ENCODE measurements at regions not wholly inside any gene's neighbourhood (a gene's known extent, or its start where the extent isn't known, plus 50 kb on each side); places are given as distances from the start of the nearest gene placed in this dataset.
"Not testable (repeated sequence)": the region's sequence is repeated elsewhere in the genome, so short reads cannot be mapped to it uniquely, and the experiment has no call there.

- Histone ChIP-seq H3K9me3 (ENCODE audit: control insufficient read depth in 2 of 2, low read length in 2 of 2) (no peaks in the 10 kb centered on the region), H3K4me3 (ENCODE audit: low read length in 2 of 2) (no peak overlapping the region), H3K36me3 (ENCODE audit: control insufficient read depth in 2 of 2, insufficient read depth in 2 of 2, low read length in 2 of 2) (no peaks in the 10 kb centered on the region), H3K9ac (ENCODE audit: low read depth in 1 of 2, low read length in 2 of 2) (no peak overlapping the region), H3K4me1 (ENCODE audit: control insufficient read depth in 2 of 2, insufficient read depth in 2 of 2, low read length in 2 of 2) (no peaks in the 10 kb centered on the region), H3K27ac (ENCODE audit: low read depth in 2 of 2, low read length in 2 of 2) (no peak overlapping the region), H3K27me3 (ENCODE audit: control insufficient read depth in 2 of 2, insufficient read depth in 2 of 2, low read length in 2 of 2) (no peaks in the 10 kb centered on the region)
Observed at GRCh38 chr1:112141301-112141700, 151.8 kb upstream of the KCND3 start.

- Histone ChIP-seq H3K4me3 (ENCODE audit: low read length in 2 of 2) (no peak overlapping the region), H3K4me1 (ENCODE audit: control insufficient read depth in 2 of 2, insufficient read depth in 2 of 2, low read length in 2 of 2) (no peaks in the 10 kb centered on the region), H3K9me3 (ENCODE audit: control insufficient read depth in 2 of 2, low read length in 2 of 2) (no peaks in the 10 kb centered on the region), H3K9ac (ENCODE audit: low read depth in 1 of 2, low read length in 2 of 2) (no peak overlapping the region), H3K27me3 (ENCODE audit: control insufficient read depth in 2 of 2, insufficient read depth in 2 of 2, low read length in 2 of 2) (no peaks in the 10 kb centered on the region), H3K27ac (ENCODE audit: low read depth in 2 of 2, low read length in 2 of 2) (no peak overlapping the region), H3K36me3 (ENCODE audit: control insufficient read depth in 2 of 2, insufficient read depth in 2 of 2, low read length in 2 of 2) (no peaks in the 10 kb centered on the region)
Observed at GRCh38 chr1:112141923-112142322, 152.5 kb upstream of the KCND3 start.

- H3K4me3 ChIP-seq (ENCODE audit: low read length in 2 of 2): no peak overlapping the region
- H3K9ac ChIP-seq (ENCODE audit: low read depth in 1 of 2, low read length in 2 of 2): no peak overlapping the region
- H3K9me3 ChIP-seq (ENCODE audit: control insufficient read depth in 2 of 2, low read length in 2 of 2): peaks cover 0 to 3% of the 10 kb centered on the region in 2 donors
- no peaks in the 10 kb centered on the region for H3K36me3 ChIP-seq (ENCODE audit: control insufficient read depth in 2 of 2, insufficient read depth in 2 of 2, low read length in 2 of 2)
- no peaks in the 10 kb centered on the region for H3K27me3 ChIP-seq (ENCODE audit: control insufficient read depth in 2 of 2, insufficient read depth in 2 of 2, low read length in 2 of 2)
- no peaks in the 10 kb centered on the region for H3K4me1 ChIP-seq (ENCODE audit: control insufficient read depth in 2 of 2, insufficient read depth in 2 of 2, low read length in 2 of 2)
- no peak overlapping the region for H3K27ac ChIP-seq (ENCODE audit: low read depth in 2 of 2, low read length in 2 of 2)
Observed at GRCh38 chr1:112143871-112144441, 154.5 kb upstream of the KCND3 start.

- no peaks in the 10 kb centered on the region for H3K36me3 ChIP-seq (ENCODE audit: control insufficient read depth in 2 of 2, insufficient read depth in 2 of 2, low read length in 2 of 2)
- no peaks in the 10 kb centered on the region for H3K27me3 ChIP-seq (ENCODE audit: control insufficient read depth in 2 of 2, insufficient read depth in 2 of 2, low read length in 2 of 2)
- no peaks in the 10 kb centered on the region for H3K4me1 ChIP-seq (ENCODE audit: control insufficient read depth in 2 of 2, insufficient read depth in 2 of 2, low read length in 2 of 2)
- peaks cover 0 to 3% of the 10 kb centered on the region in 2 donors for H3K9me3 ChIP-seq (ENCODE audit: control insufficient read depth in 2 of 2, low read length in 2 of 2)
- no peak overlapping the region for H3K27ac ChIP-seq (ENCODE audit: low read depth in 2 of 2, low read length in 2 of 2)
- H3K4me3 ChIP-seq (ENCODE audit: low read length in 2 of 2): no peak overlapping the region
- no peak overlapping the region for H3K9ac ChIP-seq (ENCODE audit: low read depth in 1 of 2, low read length in 2 of 2)
Observed at GRCh38 chr1:112144733-112145426, 155.4 kb upstream of the KCND3 start.

GRCh38 chr1:112146201-112146715, 156.8 kb upstream of the KCND3 start:
- Histone ChIP-seq H3K4me3 (ENCODE audit: low read length in 2 of 2) (no peak overlapping the region), H3K27me3 (ENCODE audit: control insufficient read depth in 2 of 2, insufficient read depth in 2 of 2, low read length in 2 of 2) (no peaks in the 10 kb centered on the region), H3K4me1 (ENCODE audit: control insufficient read depth in 2 of 2, insufficient read depth in 2 of 2, low read length in 2 of 2) (no peaks in the 10 kb centered on the region), H3K27ac (ENCODE audit: low read depth in 2 of 2, low read length in 2 of 2) (no peak overlapping the region), H3K36me3 (ENCODE audit: control insufficient read depth in 2 of 2, insufficient read depth in 2 of 2, low read length in 2 of 2) (no peaks in the 10 kb centered on the region), H3K9me3 (ENCODE audit: control insufficient read depth in 2 of 2, low read length in 2 of 2) (peaks cover 0 to 3% of the 10 kb centered on the region in 2 donors), H3K9ac (ENCODE audit: low read depth in 1 of 2, low read length in 2 of 2) (no peak overlapping the region)

- not testable (repeated sequence) for H3K27ac ChIP-seq (ENCODE audit: low read depth in 2 of 2, low read length in 2 of 2); H3K9ac ChIP-seq (ENCODE audit: low read depth in 1 of 2, low read length in 2 of 2); H3K4me1 ChIP-seq (ENCODE audit: control insufficient read depth in 2 of 2, insufficient read depth in 2 of 2, low read length in 2 of 2); H3K9me3 ChIP-seq (ENCODE audit: control insufficient read depth in 2 of 2, low read length in 2 of 2); H3K36me3 ChIP-seq (ENCODE audit: control insufficient read depth in 2 of 2, insufficient read depth in 2 of 2, low read length in 2 of 2); H3K27me3 ChIP-seq (ENCODE audit: control insufficient read depth in 2 of 2, insufficient read depth in 2 of 2, low read length in 2 of 2); H3K4me3 ChIP-seq (ENCODE audit: low read length in 2 of 2)
Observed at GRCh38 chr1:112160214-112160613, 170.7 kb upstream of the KCND3 start.

- H3K4me1 ChIP-seq (ENCODE audit: control insufficient read depth in 2 of 2, insufficient read depth in 2 of 2, low read length in 2 of 2): no peaks in the 10 kb centered on the region
- no peak overlapping the region for H3K4me3 ChIP-seq (ENCODE audit: low read length in 2 of 2)
- H3K27me3 ChIP-seq (ENCODE audit: control insufficient read depth in 2 of 2, insufficient read depth in 2 of 2, low read length in 2 of 2): no peaks in the 10 kb centered on the region
- no peak overlapping the region for H3K9ac ChIP-seq (ENCODE audit: low read depth in 1 of 2, low read length in 2 of 2)
- H3K9me3 ChIP-seq (ENCODE audit: control insufficient read depth in 2 of 2, low read length in 2 of 2): no peaks in the 10 kb centered on the region
- H3K27ac ChIP-seq (ENCODE audit: low read depth in 2 of 2, low read length in 2 of 2): no peak overlapping the region
- no peaks in the 10 kb centered on the region for H3K36me3 ChIP-seq (ENCODE audit: control insufficient read depth in 2 of 2, insufficient read depth in 2 of 2, low read length in 2 of 2)
Observed at GRCh38 chr1:112165375-112165774, 175.9 kb upstream of the KCND3 start.

- Histone ChIP-seq H3K4me3 (ENCODE audit: low read length in 2 of 2) (no peak overlapping the region), H3K27ac (ENCODE audit: low read depth in 2 of 2, low read length in 2 of 2) (no peak overlapping the region), H3K4me1 (ENCODE audit: control insufficient read depth in 2 of 2, insufficient read depth in 2 of 2, low read length in 2 of 2) (no peaks in the 10 kb centered on the region), H3K9ac (ENCODE audit: low read depth in 1 of 2, low read length in 2 of 2) (no peak overlapping the region), H3K9me3 (ENCODE audit: control insufficient read depth in 2 of 2, low read length in 2 of 2) (no peaks in the 10 kb centered on the region), H3K36me3 (ENCODE audit: control insufficient read depth in 2 of 2, insufficient read depth in 2 of 2, low read length in 2 of 2) (no peaks in the 10 kb centered on the region), H3K27me3 (ENCODE audit: control insufficient read depth in 2 of 2, insufficient read depth in 2 of 2, low read length in 2 of 2) (no peaks in the 10 kb centered on the region)
Observed at GRCh38 chr1:112169517-112169916, 180.0 kb upstream of the KCND3 start.

- no peaks in the 10 kb centered on the region for H3K27me3 ChIP-seq (ENCODE audit: control insufficient read depth in 2 of 2, insufficient read depth in 2 of 2, low read length in 2 of 2)
- H3K9me3 ChIP-seq (ENCODE audit: control insufficient read depth in 2 of 2, low read length in 2 of 2): no peaks in the 10 kb centered on the region
- no peak overlapping the region for H3K9ac ChIP-seq (ENCODE audit: low read depth in 1 of 2, low read length in 2 of 2)
- H3K4me3 ChIP-seq (ENCODE audit: low read length in 2 of 2): no peak overlapping the region
- no peak overlapping the region for H3K27ac ChIP-seq (ENCODE audit: low read depth in 2 of 2, low read length in 2 of 2)
- no peaks in the 10 kb centered on the region for H3K36me3 ChIP-seq (ENCODE audit: control insufficient read depth in 2 of 2, insufficient read depth in 2 of 2, low read length in 2 of 2)
- H3K4me1 ChIP-seq (ENCODE audit: control insufficient read depth in 2 of 2, insufficient read depth in 2 of 2, low read length in 2 of 2): no peaks in the 10 kb centered on the region
Observed at GRCh38 chr1:112172294-112172882, 182.9 kb upstream of the KCND3 start.

- no peaks in the 10 kb centered on the region for H3K27me3 ChIP-seq (ENCODE audit: control insufficient read depth in 2 of 2, insufficient read depth in 2 of 2, low read length in 2 of 2)
- H3K27ac ChIP-seq (ENCODE audit: low read depth in 2 of 2, low read length in 2 of 2): no peak overlapping the region
- H3K9me3 ChIP-seq (ENCODE audit: control insufficient read depth in 2 of 2, low read length in 2 of 2): no peaks in the 10 kb centered on the region
- H3K9ac ChIP-seq (ENCODE audit: low read depth in 1 of 2, low read length in 2 of 2): no peak overlapping the region
- no peaks in the 10 kb centered on the region for H3K36me3 ChIP-seq (ENCODE audit: control insufficient read depth in 2 of 2, insufficient read depth in 2 of 2, low read length in 2 of 2)
- H3K4me1 ChIP-seq (ENCODE audit: control insufficient read depth in 2 of 2, insufficient read depth in 2 of 2, low read length in 2 of 2): no peaks in the 10 kb centered on the region
- no peak overlapping the region for H3K4me3 ChIP-seq (ENCODE audit: low read length in 2 of 2)
Observed at GRCh38 chr1:112177314-112177713, 187.8 kb upstream of the KCND3 start.
